Mononuclear cell (primary cell): ENCODE measurements at regions not wholly inside any gene's neighbourhood (a gene's known extent, or its start where the extent isn't known, plus 50 kb on each side); places are given as distances from the start of the nearest gene placed in this dataset.

Source experiments
- H3K27me3 ChIP-seq: 2 replicates; pipeline ENCODE4 v1.6.0; 2011; ENCODE audit warnings: low read length, control low read depth; ENCODE audit not compliant: insufficient read depth
- H3K4me1 ChIP-seq: 2 replicates; pipeline ENCODE4 v1.5.1; 2011; ENCODE audit warnings: mild to moderate bottlenecking, low read length, control low read depth; ENCODE audit not compliant: insufficient read depth
- H3K4me3 ChIP-seq: 2 replicates; pipeline ENCODE4 v1.5.1; 2011; ENCODE audit warnings: mild to moderate bottlenecking, low read length, moderate library complexity
- H3K9me3 ChIP-seq: 2 replicates; pipeline ENCODE4 v1.5.1; 2011; ENCODE audit warnings: low read depth, mild to moderate bottlenecking, control low read depth, low read length

DNA sequence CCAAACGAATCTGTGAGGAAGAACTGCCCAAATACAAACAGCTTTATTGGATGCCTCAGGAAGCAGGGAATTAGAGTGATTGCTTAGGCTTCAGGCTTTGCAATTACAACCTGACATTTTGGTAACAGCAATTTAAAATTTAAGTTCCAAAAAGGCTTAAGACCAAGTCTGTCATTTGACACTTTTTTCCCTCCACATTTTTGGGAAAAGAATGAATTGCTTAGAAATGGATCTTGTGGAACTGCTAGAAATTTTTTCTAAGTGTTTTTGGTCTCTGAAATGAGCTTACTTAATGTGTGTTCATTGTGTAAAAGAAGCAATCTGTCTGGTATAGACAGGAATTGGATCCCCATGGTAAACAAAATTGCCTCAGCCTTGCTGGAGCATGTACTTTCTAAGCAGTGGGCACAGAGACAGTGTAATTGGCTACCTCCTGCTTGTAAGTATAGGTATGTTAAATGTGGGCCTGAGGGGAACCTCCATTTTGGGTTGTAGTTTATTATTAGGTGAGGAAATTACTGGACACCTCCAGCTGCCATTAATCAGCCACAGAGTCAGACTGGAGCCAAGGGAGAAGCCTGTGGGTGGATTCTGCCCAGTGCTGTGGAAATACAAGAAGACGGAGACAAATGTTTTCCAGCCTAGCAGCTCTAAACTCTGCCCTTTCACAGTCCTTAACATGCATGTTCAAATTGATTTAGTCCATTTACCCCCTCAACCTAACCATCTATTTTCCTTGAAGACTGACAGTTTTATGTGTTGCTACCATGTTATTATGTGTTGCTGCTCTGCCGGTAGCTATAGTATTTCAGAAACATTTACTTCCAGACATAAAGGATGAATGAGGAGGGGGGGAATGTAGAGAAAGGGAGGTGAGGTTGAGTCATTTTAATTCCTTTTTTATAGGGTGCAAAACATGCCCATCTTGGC, 473.0 kb downstream of the SPRY1 start:
- no peaks in the 10 kb centered on the region for H3K4me1 ChIP-seq
- no peaks in the 10 kb centered on the region for H3K9me3 ChIP-seq
- no peaks in the 10 kb centered on the region for H3K27me3 ChIP-seq
- H3K4me3 ChIP-seq = no peak overlapping the region

DNA sequence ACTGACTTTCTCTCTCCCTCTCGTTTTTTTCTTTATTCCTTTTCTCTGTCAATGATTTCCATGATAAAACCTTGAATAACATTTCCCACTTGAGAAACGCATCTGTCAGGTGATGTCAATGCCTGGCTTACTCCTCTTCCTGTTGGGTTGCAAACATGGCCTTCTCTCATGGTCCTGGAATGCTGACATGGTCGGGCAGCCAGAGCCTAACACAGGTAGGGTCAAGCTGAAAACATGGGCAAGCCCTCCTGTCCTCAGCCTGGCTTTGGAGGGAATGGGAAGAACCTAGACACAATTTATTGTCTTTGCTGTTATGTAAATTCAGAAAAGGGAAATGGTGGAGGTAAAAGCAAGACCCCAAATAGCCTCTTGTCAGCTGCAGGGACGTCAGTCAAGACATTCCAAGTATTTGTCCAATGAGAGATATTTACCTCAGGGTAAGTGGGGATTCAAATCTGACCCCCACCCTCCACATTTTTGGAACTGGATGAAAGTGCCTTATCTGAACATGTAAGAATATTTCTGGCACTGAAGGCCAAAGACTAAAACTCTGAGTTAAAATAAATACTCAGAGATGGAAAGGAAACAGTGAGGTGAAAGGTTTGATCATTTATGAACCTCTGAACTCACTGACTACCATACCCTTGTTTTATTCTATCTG, 473.8 kb downstream of the SPRY1 start:
- Histone ChIP-seq H3K27me3 (no peaks in the 10 kb centered on the region), H3K9me3 (no peaks in the 10 kb centered on the region), H3K4me3 (no peak overlapping the region), H3K4me1 (no peaks in the 10 kb centered on the region)

DNA sequence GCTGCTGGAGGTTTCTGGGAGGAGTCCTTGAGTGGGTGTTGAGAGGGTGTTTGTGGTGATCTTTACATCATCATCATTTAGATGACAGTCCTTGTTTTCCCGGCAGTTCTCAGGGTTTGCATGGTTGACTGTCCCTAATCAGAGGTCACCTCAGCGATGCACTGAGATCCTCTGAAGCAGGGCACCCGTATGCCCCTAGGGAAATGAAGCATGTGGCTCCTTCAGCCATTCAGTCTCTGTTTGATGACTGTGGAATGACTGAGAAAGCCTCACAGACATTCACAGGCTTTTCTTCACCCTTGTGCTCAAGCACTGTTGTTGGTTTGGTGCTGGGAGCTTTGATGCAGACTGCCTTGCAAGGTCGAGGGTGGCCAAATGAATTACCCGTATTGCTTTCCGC, 474.7 kb downstream of the SPRY1 start:
- no peaks in the 10 kb centered on the region for H3K4me1 ChIP-seq
- no peak overlapping the region for H3K4me3 ChIP-seq
- H3K9me3 ChIP-seq = no peaks in the 10 kb centered on the region
- H3K27me3 ChIP-seq = no peaks in the 10 kb centered on the region

- Histone ChIP-seq H3K4me1 (no peaks in the 10 kb centered on the region), H3K27me3 (no peaks in the 10 kb centered on the region), H3K9me3 (no peaks in the 10 kb centered on the region), H3K4me3 (no peak overlapping the region)
Observed at GRCh38 chr4:123874063-123874462, 477.5 kb downstream of the SPRY1 start.

DNA sequence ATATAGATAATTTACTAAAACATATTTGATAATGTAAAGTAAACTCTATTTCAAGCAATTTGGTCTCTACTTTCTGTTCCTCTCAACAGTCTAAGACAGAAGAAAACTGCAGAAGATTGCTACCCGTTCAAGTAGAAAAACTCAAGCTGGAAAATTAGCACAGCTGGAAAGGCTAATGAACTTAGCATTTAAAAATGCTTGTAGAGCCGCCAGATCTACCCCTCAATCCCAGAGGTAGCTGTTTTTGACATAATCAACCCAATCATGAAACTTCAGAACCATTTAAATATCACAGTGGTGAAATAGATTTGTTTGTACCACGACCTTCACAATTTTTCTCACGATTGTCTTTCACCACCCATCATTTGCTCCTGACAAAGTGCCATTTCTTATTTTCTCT, 479.5 kb downstream of the SPRY1 start:
- no peaks in the 10 kb centered on the region for H3K4me1 ChIP-seq

DNA sequence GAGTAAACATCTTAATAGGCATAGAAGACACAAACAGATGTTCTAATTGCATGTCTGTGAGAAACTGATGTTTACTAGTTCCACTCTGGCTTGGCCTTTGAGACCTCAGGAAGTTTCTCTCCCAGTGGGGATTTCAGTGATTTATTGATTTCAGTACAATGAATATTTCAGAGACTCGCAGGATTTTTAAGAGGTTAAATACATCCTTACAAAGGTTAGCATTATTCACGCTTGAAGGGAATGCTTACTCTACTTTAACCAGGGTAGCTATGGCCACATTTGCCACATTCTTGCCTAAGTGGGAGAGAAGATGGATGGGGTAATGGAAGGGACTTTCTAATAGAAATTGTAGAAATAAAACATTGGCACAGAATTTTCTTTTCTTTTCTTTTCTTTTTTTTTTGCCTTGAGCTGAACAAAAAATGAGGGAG, 480.1 kb downstream of the SPRY1 start:
- H3K4me3 ChIP-seq = no peak overlapping the region
- no peaks in the 10 kb centered on the region for H3K27me3 ChIP-seq
- no peaks in the 10 kb centered on the region for H3K9me3 ChIP-seq
- H3K4me1 ChIP-seq = no peaks in the 10 kb centered on the region

More for the DNA sequence above, 479.5 kb downstream of the SPRY1 start:
- no peak overlapping the region for H3K4me3 ChIP-seq
- H3K9me3 ChIP-seq = no peaks in the 10 kb centered on the region
- H3K27me3 ChIP-seq = no peaks in the 10 kb centered on the region

- Histone ChIP-seq H3K4me3 (no peak overlapping the region), H3K9me3 (no peaks in the 10 kb centered on the region), H3K27me3 (no peaks in the 10 kb centered on the region), H3K4me1 (no peaks in the 10 kb centered on the region)
Observed at GRCh38 chr4:123877551-123877950, 481.0 kb downstream of the SPRY1 start.

DNA sequence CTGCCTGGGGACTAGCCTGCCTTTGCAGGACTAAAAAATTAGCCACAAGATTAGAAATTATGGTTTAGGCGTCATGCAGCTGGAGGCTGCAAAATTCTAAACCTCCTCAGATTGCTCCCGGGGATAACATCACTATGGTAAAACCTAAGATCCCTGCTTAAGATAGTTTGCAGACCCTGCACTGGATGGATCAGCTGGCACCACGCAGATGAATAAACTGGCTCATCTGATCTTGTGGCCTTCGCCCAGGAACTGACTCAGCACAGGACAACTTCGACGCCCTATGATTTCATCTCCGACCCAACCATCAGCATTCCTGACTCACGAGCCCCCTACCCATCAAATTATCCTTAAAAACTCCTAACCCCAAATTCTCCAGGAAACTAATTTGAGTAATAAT, 482.4 kb downstream of the SPRY1 start:
- no peaks in the 10 kb centered on the region for H3K27me3 ChIP-seq
- H3K4me3 ChIP-seq = no peak overlapping the region
- no peaks in the 10 kb centered on the region for H3K4me1 ChIP-seq
- H3K9me3 ChIP-seq = no peaks in the 10 kb centered on the region

GRCh38 chr4:123880631-123881030, 484.0 kb downstream of the SPRY1 start:
- Histone ChIP-seq H3K4me3 (no peak overlapping the region), H3K9me3 (no peaks in the 10 kb centered on the region), H3K4me1 (no peaks in the 10 kb centered on the region), H3K27me3 (no peaks in the 10 kb centered on the region)

DNA sequence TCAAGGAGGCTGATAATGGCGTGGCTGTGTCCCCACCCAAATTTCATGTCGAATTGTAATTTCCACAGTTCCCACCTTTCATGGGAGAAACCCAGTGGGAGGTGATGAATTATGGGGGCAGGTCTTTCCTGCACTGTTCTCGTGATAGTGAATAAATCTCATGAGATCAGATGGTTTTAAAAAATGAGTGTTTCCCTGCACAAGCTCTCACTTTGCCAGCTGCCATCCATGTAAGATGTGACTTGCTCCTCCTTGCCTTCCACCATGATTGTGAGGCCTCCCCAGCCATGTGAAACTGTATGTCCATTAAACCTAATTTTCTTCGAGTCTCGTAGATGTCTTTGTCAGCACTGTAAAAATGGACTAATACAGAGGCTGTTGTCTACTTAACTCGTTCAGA, 488.3 kb downstream of the SPRY1 start:
- Histone ChIP-seq H3K27me3 (no peaks in the 10 kb centered on the region), H3K4me3 (no peak overlapping the region), H3K4me1 (no peaks in the 10 kb centered on the region), H3K9me3 (no peaks in the 10 kb centered on the region)

DNA sequence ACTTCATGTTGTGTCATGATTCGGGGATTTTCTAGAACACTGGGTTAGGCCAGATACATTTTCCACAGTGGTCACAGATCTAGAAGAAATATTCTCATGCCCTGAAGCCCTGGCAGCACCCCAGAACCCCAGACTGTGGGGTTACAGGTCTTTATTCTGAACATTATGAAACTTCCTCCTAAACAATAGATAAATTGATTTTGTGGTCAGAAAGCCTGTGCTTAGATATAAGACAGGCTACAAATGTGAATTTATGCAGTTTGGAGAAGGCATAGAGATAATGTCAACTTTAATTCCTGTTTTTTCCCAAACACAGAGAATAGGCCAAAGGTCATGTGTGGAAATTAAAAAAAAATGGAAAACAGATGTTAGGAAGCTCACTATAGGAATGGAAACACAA, 492.9 kb downstream of the SPRY1 start:
- H3K9me3 ChIP-seq = no peaks in the 10 kb centered on the region
- no peaks in the 10 kb centered on the region for H3K4me1 ChIP-seq
- no peaks in the 10 kb centered on the region for H3K27me3 ChIP-seq
- H3K4me3 ChIP-seq = no peak overlapping the region

- no peak overlapping the region for H3K4me3 ChIP-seq
- H3K4me1 ChIP-seq = no peaks in the 10 kb centered on the region
- no peaks in the 10 kb centered on the region for H3K9me3 ChIP-seq
- H3K27me3 ChIP-seq = no peaks in the 10 kb centered on the region
Observed at GRCh38 chr4:123890889-123891288, 494.3 kb downstream of the SPRY1 start.

DNA sequence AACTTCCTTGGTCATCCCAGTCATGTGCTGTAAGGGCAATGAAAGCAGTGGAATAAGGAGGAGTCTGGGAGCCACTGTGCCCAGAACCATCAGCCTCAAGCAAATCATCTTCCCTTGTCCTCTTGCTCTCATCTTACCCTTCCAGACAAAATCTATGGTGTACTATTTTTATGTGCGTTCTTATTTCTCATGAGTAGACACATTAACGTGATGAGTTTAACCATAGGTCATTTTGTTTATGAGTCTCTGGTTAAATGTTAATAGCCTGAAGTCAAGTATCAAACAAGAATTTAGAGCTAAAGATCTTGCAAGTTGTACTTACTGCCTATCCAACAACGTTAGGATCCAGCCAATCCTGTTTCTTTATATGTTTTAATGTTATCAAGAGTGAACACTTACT, 495.3 kb downstream of the SPRY1 start:
- no peaks in the 10 kb centered on the region for H3K9me3 ChIP-seq
- no peaks in the 10 kb centered on the region for H3K4me1 ChIP-seq
- no peaks in the 10 kb centered on the region for H3K27me3 ChIP-seq
- H3K4me3 ChIP-seq = no peak overlapping the region

- Histone ChIP-seq H3K27me3 (no peaks in the 10 kb centered on the region), H3K4me3 (no peak overlapping the region), H3K4me1 (no peaks in the 10 kb centered on the region), H3K9me3 (no peaks in the 10 kb centered on the region)
Observed at GRCh38 chr4:123892368-123892976, 495.9 kb downstream of the SPRY1 start.
